Activated CD8-positive, alpha-beta memory T cell treated with anti-CD3 and anti-CD28 coated beads for 36 hours (primary cell): ENCODE measurements at regions not wholly inside any gene's neighbourhood (a gene's known extent, or its start where the extent isn't known, plus 50 kb on each side); places are given as distances from the start of the nearest gene placed in this dataset.
"Not testable (repeated sequence)": the region's sequence is repeated elsewhere in the genome, so short reads cannot be mapped to it uniquely, and the experiment has no call there.

Experiments used
- CTCF ChIA-PET: fragments of 350-600 bp; sonication (Branson Sonifier 250); formaldehyde crosslinking; loops from one replicate; lab custom pipeline; 2021; ENCODE audit warnings: antibody characterized with exemption; lab: Charles Lee
- POLR2A ChIA-PET: fragments of 350-600 bp; sonication (Branson Sonifier 250); formaldehyde crosslinking; loops from one replicate; lab custom pipeline; 2021; ENCODE audit warnings: antibody characterized with exemption; lab: Charles Lee

GRCh38 chr13:81275666-81276258 lies 934.8 kb upstream of the SPRY2 start:
- ChIA-PET CTCF (no interaction called here), POLR2A (no interaction called here)

DNA sequence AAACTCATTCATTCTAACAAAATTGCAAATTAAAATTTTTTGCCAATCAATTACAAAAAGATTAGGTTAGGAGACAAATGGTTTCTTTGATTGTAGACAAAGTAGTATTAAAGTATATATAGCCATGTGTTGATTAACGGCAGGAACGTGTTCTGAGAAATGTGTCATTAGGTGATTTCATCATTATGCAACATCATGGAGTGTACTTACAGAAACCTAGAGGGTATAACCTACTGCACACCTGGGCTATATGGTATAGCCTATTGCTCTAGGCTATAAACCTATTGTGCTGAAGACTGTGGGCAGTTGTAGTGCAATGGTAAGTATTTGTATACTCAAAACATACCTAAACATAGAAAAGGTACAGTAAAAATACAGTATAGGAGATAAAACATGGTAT lies 906.8 kb upstream of the SPRY2 start:
- CTCF ChIA-PET: no interaction called here
- POLR2A ChIA-PET: no interaction called here

DNA sequence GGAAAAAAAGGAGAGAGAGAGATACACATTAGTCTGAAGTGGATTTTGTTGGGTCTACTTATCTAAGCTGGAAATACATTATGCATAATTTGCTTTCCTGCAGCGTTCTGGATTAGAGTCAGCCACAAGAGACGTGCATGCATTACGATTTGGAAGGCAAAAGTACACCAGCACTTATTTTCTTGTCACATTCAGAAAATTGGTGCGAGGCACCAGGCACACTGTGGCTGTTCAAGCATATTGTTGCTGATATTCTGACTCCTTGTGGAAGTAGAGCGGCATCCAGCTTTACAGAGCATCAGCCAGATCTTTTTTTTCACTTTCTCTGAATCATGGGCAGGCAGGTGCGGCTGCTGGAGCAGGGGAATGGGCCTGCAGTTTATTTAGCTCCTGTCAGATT lies 905.6 kb upstream of the SPRY2 start:
- CTCF ChIA-PET: no interaction called here
- POLR2A ChIA-PET: no interaction called here

GRCh38 chr13:81244011-81244410 lies 903.1 kb upstream of the SPRY2 start:
- POLR2A ChIA-PET: no interaction called here
- CTCF ChIA-PET: no interaction called here

GRCh38 chr13:81230386-81230785 lies 889.5 kb upstream of the SPRY2 start:
- ChIA-PET POLR2A (no interaction called here), CTCF (no interaction called here)

- CTCF ChIA-PET: not testable (repeated sequence)
Measured at GRCh38 chr13:81226830-81227229, 885.9 kb upstream of the SPRY2 start.

DNA sequence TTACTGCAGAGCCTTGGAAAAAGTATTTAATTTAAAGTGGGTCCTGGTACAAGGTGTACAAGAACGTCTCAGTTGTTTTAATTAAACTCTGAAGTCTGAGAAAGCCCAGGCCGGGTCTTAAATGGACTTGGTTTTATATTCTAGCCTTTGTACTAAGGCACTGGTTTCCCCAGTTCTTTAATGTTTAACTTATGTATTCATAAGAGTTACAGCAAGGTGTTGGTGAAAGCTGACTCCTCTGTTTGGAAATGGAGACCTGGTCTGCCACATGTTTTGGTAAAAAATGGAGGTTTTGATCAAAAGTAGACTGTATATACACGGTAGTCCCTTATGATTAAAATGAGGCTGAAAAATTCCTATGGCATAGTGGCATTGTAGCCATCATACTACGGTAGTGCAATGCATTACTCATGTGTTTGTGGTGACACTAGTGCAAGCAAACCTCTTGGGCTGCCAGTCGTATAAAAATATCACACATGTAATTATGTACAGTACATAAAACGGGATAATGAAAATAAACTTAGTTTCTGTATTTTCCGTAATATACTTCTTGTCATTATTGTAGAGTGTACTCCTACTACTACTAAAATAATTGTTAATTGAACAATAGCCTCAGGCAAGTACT lies 883.4 kb upstream of the SPRY2 start:
- CTCF ChIA-PET: no interaction called here
- POLR2A ChIA-PET: no interaction called here

More at GRCh38 chr13:81226830-81227229, 885.9 kb upstream of the SPRY2 start:
- POLR2A ChIA-PET: not testable (repeated sequence)

GRCh38 chr13:81223778-81224177 lies 882.9 kb upstream of the SPRY2 start:
- CTCF ChIA-PET: no interaction called here
- POLR2A ChIA-PET: no interaction called here

DNA sequence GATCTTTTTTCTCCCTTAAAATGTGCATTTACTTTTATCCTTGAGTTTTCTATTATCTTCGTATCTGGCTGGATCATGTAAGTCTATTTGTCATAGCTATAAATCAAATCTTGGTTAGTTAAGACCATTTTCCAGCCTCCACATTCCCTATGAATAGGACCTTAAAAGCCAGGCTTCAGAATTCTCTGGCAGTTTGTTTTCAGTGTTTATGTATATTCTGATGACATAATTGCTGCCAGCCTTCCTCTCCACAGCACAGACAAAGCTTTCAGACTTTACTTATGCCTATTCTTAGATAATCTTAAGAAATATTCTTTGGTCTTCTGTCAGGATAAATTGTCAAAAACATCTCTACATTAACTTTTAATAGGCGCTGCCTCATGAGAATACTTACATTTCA lies 870.8 kb upstream of the SPRY2 start:
- POLR2A ChIA-PET: no interaction called here

GRCh38 chr13:81207636-81208035 lies 866.7 kb upstream of the SPRY2 start:
- ChIA-PET CTCF (interaction anchor here (0.7 kb wide), 1 partner anchor 16 kb away, joined by 3 read pairs; no protein-coding TSS in a partner anchor), POLR2A (no interaction called here)

More for the DNA sequence above, 870.8 kb upstream of the SPRY2 start:
- CTCF ChIA-PET: no interaction called here

DNA sequence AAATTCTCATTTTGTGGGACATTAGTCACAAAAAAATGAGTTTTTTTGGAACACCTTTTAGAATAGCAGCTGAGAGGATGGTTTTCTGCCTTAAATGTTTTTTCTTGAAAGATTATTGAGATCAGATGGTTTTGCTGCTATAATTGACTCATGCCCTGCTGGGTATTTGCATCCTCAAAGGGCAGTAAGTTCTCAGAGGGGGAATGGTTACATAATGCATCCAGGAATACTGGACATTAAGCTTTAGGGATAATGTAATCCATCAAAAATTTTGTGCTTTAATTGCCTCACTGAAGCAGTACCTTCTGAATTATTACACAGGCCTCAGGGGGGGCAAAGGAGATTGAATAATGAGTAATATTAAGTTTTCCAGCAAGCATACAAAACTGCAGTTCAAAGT lies 866.3 kb upstream of the SPRY2 start:
- POLR2A ChIA-PET: no interaction called here

DNA sequence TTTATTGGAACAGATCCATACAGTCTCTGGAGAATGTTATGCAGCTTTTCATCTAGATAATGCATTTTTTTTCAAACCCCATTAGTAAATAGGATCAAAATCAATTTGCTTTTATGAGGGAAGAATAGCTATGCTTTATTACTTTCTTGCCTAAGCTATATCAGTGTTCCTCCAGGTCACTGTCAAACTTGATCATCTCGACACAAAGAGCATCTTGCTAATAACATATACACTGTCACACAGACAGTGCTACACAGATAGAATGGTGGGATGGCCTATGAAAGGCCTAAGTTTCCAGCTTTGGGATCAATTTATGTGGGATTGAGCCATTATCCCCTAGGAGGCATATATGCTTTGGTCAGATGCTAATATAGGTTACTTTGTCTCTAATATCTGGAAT lies 862.9 kb upstream of the SPRY2 start:
- POLR2A ChIA-PET: no interaction called here
- CTCF ChIA-PET: no interaction called here

More for the DNA sequence above, 866.3 kb upstream of the SPRY2 start:
- CTCF ChIA-PET: interaction anchor here (0.7 kb wide), 1 partner anchor 15 kb away, joined by 3 read pairs; no protein-coding TSS in a partner anchor

- POLR2A ChIA-PET: no interaction called here
- CTCF ChIA-PET: no interaction called here
Measured at GRCh38 chr13:81199956-81200355, 859.0 kb upstream of the SPRY2 start.

DNA sequence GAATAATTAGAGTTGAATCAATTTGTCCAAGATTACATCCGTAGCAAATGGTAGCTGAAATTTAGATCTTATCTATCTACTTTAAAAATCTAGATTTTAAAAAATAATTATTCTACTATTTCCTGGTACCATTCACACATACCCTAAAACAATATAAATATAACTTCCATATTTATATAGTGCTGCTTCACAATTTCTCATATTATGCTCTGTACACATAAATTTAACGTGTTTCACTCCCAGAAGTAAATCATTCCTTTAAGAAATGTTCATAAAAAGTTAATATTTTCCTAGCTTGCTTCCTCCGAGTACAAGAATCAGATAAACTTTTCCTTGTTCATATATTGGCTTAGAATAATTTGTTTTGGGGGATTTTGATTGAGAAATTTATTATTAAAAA lies 857.0 kb upstream of the SPRY2 start:
- POLR2A ChIA-PET: no interaction called here
- CTCF ChIA-PET: no interaction called here

- POLR2A ChIA-PET: no interaction called here
- CTCF ChIA-PET: no interaction called here
Measured at GRCh38 chr13:81197483-81197882, 856.6 kb upstream of the SPRY2 start.

GRCh38 chr13:81194362-81194761 lies 853.4 kb upstream of the SPRY2 start:
- ChIA-PET POLR2A (no interaction called here), CTCF (no interaction called here)

- CTCF ChIA-PET: no interaction called here
Measured at GRCh38 chr13:81184556-81185265, 843.8 kb upstream of the SPRY2 start.

GRCh38 chr13:81172603-81173002 lies 831.7 kb upstream of the SPRY2 start:
- CTCF ChIA-PET: no interaction called here
- POLR2A ChIA-PET: no interaction called here

More at GRCh38 chr13:81184556-81185265, 843.8 kb upstream of the SPRY2 start:
- POLR2A ChIA-PET: no interaction called here

GRCh38 chr13:81171065-81171647 lies 830.2 kb upstream of the SPRY2 start:
- POLR2A ChIA-PET: no interaction called here

GRCh38 chr13:81163823-81164222 lies 822.9 kb upstream of the SPRY2 start:
- CTCF ChIA-PET: not testable (repeated sequence)
- POLR2A ChIA-PET: interaction anchor here (0.8 kb wide), 1 partner anchor 13 kb away, joined by 3 read pairs; no protein-coding TSS in a partner anchor

More at GRCh38 chr13:81171065-81171647, 830.2 kb upstream of the SPRY2 start:
- CTCF ChIA-PET: no interaction called here
